Smooth muscle cell (in vitro differentiated cells): ENCODE measurements at regions not wholly inside any gene's neighbourhood (a gene's known extent, or its start where the extent isn't known, plus 50 kb on each side); places are given as distances from the start of the nearest gene placed in this dataset.

ENCODE experiments used
- DNase-seq: peaks from one replicate; lab custom pipeline; 2025; ENCODE audit not compliant: unreplicated experiment; lab: John Stamatoyannopoulos, UW
- H2AFZ ChIP-seq: fragments of 200-600 bp; sonication (generic); 2 replicates; pipeline ENCODE4 v1.6.0; 2016; ENCODE audit warnings: antibody characterized with exemption, low read depth, mild to moderate bottlenecking
- H3F3A ChIP-seq: fragments of 200-600 bp; sonication (generic); 2 replicates; pipeline ENCODE4 v1.6.0; 2017; ENCODE audit warnings: antibody characterized with exemption, low read depth
- H3K27ac ChIP-seq: fragments of 200-600 bp; sonication (generic); 2 replicates; pipeline ENCODE4 v1.5.1; 2016; ENCODE audit warnings: low read depth, mild to moderate bottlenecking
- H3K27me3 ChIP-seq: fragments of 200-600 bp; sonication (generic); 2 replicates; pipeline ENCODE4 v1.6.1; 2016; ENCODE audit warnings: low read depth, mild to moderate bottlenecking
- H3K36me3 ChIP-seq: fragments of 200-600 bp; sonication (generic); 2 replicates; pipeline ENCODE4 v1.5.1; 2016; ENCODE audit warnings: low read depth
- H3K4me1 ChIP-seq: fragments of 200-600 bp; sonication (generic); 2 replicates; pipeline ENCODE4 v1.5.1; 2016; ENCODE audit warnings: low read depth
- H3K4me2 ChIP-seq: fragments of 200-600 bp; sonication (generic); 2 replicates; pipeline ENCODE4 v1.6.0; 2016; ENCODE audit warnings: mild to moderate bottlenecking
- H3K4me3 ChIP-seq: fragments of 200-600 bp; sonication (generic); 2 replicates; pipeline ENCODE4 v1.5.1; 2016; ENCODE audit warnings: mild to moderate bottlenecking
- H3K79me2 ChIP-seq: fragments of 200-600 bp; sonication (generic); 2 replicates; pipeline ENCODE4 v1.6.0; 2016; ENCODE audit warnings: low read depth, mild to moderate bottlenecking
- H3K9ac ChIP-seq: fragments of 200-600 bp; sonication (generic); 2 replicates; pipeline ENCODE4 v1.6.0; 2016; ENCODE audit warnings: low read depth
- H3K9me3 ChIP-seq: fragments of 200-600 bp; sonication (generic); replicated peaks from 2 replicates; pipeline ENCODE4 v1.5.1; 2016; ENCODE audit warnings: low read depth
- H4K20me1 ChIP-seq: fragments of 200-600 bp; sonication (generic); 2 replicates; pipeline ENCODE4 v1.6.0; 2016; ENCODE audit warnings: low read depth
- CTCF ChIP-seq: fragments of 200-600 bp; sonication (generic); IDR thresholded peaks from 2 replicates; pipeline ENCODE4 v1.5.1; 2017; ENCODE audit warnings: borderline replicate concordance, mild to moderate bottlenecking, antibody characterized with exemption; ENCODE audit not compliant: insufficient read depth, poor library complexity, severe bottlenecking
- WGBS: methylation state at CpG from one replicate; pipeline ENCODE4 v1.1.7; 2016; ENCODE audit warnings: low lambda C conversion rate; 5-methylcytosine and 5-hydroxymethylcytosine counted together

- H3K4me3 ChIP-seq, result no peak overlapping the region
- TF ChIP-seq CTCF, result no peak
- H3K4me2 ChIP-seq, result no peak overlapping the region
- H3K79me2 ChIP-seq, result no peaks in the 10 kb centered on the region
- WGBS, result 93% methylated on average over 1 of the region's 1 CpG
- H3K4me1 ChIP-seq, result no peaks in the 10 kb centered on the region
- no peaks in the 10 kb centered on the region for H3K36me3 ChIP-seq
- no peaks in the 10 kb centered on the region for H3F3A ChIP-seq
- no peak for DNase-seq
- no peaks in the 10 kb centered on the region for H3K27me3 ChIP-seq
- H3K9ac ChIP-seq, result no peak overlapping the region
- no peaks in the 10 kb centered on the region for H4K20me1 ChIP-seq
- no peak overlapping the region for H3K27ac ChIP-seq
- H2AFZ ChIP-seq, result no peak overlapping the region
- H3K9me3 ChIP-seq, result no peaks in the 10 kb centered on the region
Measured at GRCh38 chr6:103629613-103630012, 1230.1 kb downstream of the HACE1 start.

- Histone ChIP-seq H3K4me1 (no peaks in the 10 kb centered on the region), H3K27ac (no peak overlapping the region), H2AFZ (no peak overlapping the region), H3K9ac (no peak overlapping the region), H3K36me3 (no peaks in the 10 kb centered on the region), H3K79me2 (no peaks in the 10 kb centered on the region), H3K4me3 (no peak overlapping the region), H3K4me2 (no peak overlapping the region), H3K9me3 (no peaks in the 10 kb centered on the region), H3F3A (no peaks in the 10 kb centered on the region), H3K27me3 (no peaks in the 10 kb centered on the region), H4K20me1 (no peaks in the 10 kb centered on the region)
- no peak for DNase-seq
- 97% methylated on average over 1 of the region's 1 CpG for WGBS
- TF ChIP-seq CTCF, result no peak
Measured at GRCh38 chr6:103617642-103618041, 1242.1 kb downstream of the HACE1 start.

GRCh38 chr6:103587722-103588121 is 1272.0 kb downstream of the HACE1 start:
- DNase-seq, result no peak
- Histone ChIP-seq H3K9ac (no peak overlapping the region), H3K9me3 (no peaks in the 10 kb centered on the region), H3K79me2 (no peaks in the 10 kb centered on the region), H3F3A (no peaks in the 10 kb centered on the region), H2AFZ (no peak overlapping the region), H3K4me1 (no peaks in the 10 kb centered on the region), H3K4me3 (no peak overlapping the region), H4K20me1 (no peaks in the 10 kb centered on the region), H3K27ac (no peak overlapping the region), H3K36me3 (no peaks in the 10 kb centered on the region), H3K4me2 (no peak overlapping the region), H3K27me3 (no peaks in the 10 kb centered on the region)
- WGBS, result 63% methylated on average over 3 of the region's 3 CpGs
- no peak for TF ChIP-seq CTCF

- Histone ChIP-seq H3K79me2 (no peaks in the 10 kb centered on the region), H3K4me3 (no peak overlapping the region), H3K4me2 (no peak overlapping the region), H3K9ac (no peak overlapping the region), H3K4me1 (no peaks in the 10 kb centered on the region), H3K27ac (no peak overlapping the region), H2AFZ (no peak overlapping the region), H3K9me3 (no peaks in the 10 kb centered on the region), H3F3A (no peaks in the 10 kb centered on the region), H3K27me3 (no peaks in the 10 kb centered on the region), H4K20me1 (no peaks in the 10 kb centered on the region), H3K36me3 (no peaks in the 10 kb centered on the region)
- TF ChIP-seq CTCF, result no peak
- no peak for DNase-seq
- WGBS, result 89% methylated on average over 3 of the region's 3 CpGs
Measured at GRCh38 chr6:103578115-103578514, 1281.6 kb downstream of the HACE1 start.
